ENCODE measurements at regions not wholly inside any gene's neighbourhood (a gene's known extent, or its start where the extent isn't known, plus 50 kb on each side); places are given as distances from the start of the nearest gene placed in this dataset.

DNA sequence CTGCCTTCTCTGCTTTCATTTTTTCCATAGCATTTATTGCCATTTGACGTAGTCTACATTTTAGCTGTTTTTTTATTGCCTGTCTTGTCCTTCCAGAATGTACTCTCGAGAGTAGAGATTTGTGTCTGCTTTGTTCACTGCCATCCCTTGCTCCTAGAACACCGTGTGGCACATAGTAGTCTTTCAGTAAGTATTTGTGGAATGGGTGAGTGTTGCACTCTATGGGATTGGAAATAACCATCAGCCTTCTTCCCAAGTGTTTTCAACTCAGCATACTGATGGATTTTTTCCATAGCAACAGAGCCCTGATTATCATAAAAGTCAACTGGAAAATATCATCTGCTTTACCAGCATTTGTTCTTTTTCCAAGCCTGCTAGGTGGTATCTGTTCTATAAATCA lies 462.6 kb downstream of the ENC1 start:
- H3K9me1 ChIP-seq (replicated peaks; ENCODE audit: control insufficient read depth, extremely low read depth, insufficient read depth, low read length): no peaks in the 10 kb centered on the region
- ChIA-PET POLR2A (no interaction called here), CTCF (interaction anchor here (1.6 kb wide), 1 partner anchor 15 kb away, joined by 3 read pairs; no protein-coding TSS in a partner anchor)
- no peak overlapping the region for H2AFZ ChIP-seq (ENCODE audit: low read depth, low read length)
- no peak overlapping the region for H3K4me2 ChIP-seq (ENCODE audit: insufficient read depth, low read length)
- no peaks in the 10 kb centered on the region for H3K4me1 ChIP-seq (ENCODE audit: control insufficient read depth, extremely low read depth, insufficient read depth, low read length)
- no peaks in the 10 kb centered on the region for H3K79me2 ChIP-seq (ENCODE audit: control insufficient read depth, insufficient read depth, low read length)
- H3K27ac ChIP-seq (ENCODE audit: insufficient read depth, low read depth, low read length): no peak overlapping the region
- TF ChIP-seq, protein P1, sequence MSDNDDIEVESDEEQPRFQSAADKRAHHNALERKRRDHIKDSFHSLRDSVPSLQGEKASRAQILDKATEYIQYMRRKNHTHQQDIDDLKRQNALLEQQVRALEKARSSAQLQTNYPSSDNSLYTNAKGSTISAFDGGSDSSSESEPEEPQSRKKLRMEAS (IDR thresholded peaks at IDR 0.05; ENCODE audit: insufficient read depth, insufficient read length): no peak
- TF ChIP-seq JUN (IDR thresholded peaks at IDR 0.05; ENCODE audit: borderline replicate concordance, insufficient read depth, insufficient read length, low read depth) (no peak), GATA2 (IDR thresholded peaks at IDR 0.05; ENCODE audit: insufficient read depth, insufficient read length, low read depth, low read length) (no peak), EZH2 (IDR thresholded peaks at IDR 0.05; ENCODE audit: borderline replicate concordance, low read depth, low read length, severe bottlenecking) (no peak), MYC (IDR thresholded peaks at IDR 0.05; ENCODE audit: low read depth, low read length) (no peak), FOS (IDR thresholded peaks at IDR 0.05; ENCODE audit: borderline replicate concordance, insufficient read depth, low read length) (no peak), POLR2AphosphoS5 (IDR thresholded peaks at IDR 0.05; ENCODE audit: insufficient read depth, low read depth, low read length) (no peak), POLR2A (IDR thresholded peaks at IDR 0.05; ENCODE audit: low read depth, low read length) (no peak)
- TF ChIP-seq, protein P2, sequence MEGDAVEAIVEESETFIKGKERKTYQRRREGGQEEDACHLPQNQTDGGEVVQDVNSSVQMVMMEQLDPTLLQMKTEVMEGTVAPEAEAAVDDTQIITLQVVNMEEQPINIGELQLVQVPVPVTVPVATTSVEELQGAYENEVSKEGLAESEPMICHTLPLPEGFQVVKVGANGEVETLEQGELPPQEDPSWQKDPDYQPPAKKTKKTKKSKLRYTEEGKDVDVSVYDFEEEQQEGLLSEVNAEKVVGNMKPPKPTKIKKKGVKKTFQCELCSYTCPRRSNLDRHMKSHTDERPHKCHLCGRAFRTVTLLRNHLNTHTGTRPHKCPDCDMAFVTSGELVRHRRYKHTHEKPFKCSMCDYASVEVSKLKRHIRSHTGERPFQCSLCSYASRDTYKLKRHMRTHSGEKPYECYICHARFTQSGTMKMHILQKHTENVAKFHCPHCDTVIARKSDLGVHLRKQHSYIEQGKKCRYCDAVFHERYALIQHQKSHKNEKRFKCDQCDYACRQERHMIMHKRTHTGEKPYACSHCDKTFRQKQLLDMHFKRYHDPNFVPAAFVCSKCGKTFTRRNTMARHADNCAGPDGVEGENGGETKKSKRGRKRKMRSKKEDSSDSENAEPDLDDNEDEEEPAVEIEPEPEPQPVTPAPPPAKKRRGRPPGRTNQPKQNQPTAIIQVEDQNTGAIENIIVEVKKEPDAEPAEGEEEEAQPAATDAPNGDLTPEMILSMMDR (IDR thresholded peaks at IDR 0.05; ENCODE audit: extremely low read depth in 1 of 2, insufficient read depth in 1 of 2, low read depth in 1 of 2, low read length in 2 of 2): no peak
- peaks cover 9 to 13% of the 10 kb centered on the region in 2 experiments for H3K27me3 ChIP-seq (ENCODE audit: control insufficient read depth in 2 of 2, insufficient read depth in 2 of 2, low read length in 2 of 2)
- DNase-seq (ENCODE audit: low read depth, low spot score): no peak
- no peaks in the 10 kb centered on the region for H3K9me3 ChIP-seq (replicated peaks; ENCODE audit: control insufficient read depth, insufficient read depth, low read length)
- no peaks in the 10 kb centered on the region for H3K36me3 ChIP-seq (ENCODE audit: control insufficient read depth in 2 of 2, extremely low read depth in 1 of 2, insufficient read depth in 2 of 2, low read length in 2 of 2)
- H4K20me1 ChIP-seq (replicated peaks; ENCODE audit: control insufficient read depth, extremely low read depth, insufficient read depth, low read length): no peaks in the 10 kb centered on the region
- dilution Hi-C loops (cut with MboI; ENCODE audit: extremely low pct_ligation_motif_present, low sequenced_read_pairs) (no loop called here), intact Hi-C loops (cut with micrococcal nuclease) (no loop called here)
- no TSS peak for BruUV-seq (replicated peaks)
- no peak for FAIRE-seq
- H3K9ac ChIP-seq (replicated peaks; ENCODE audit: extremely low read depth, insufficient read depth, low read length): no peak overlapping the region
- H3K4me3 ChIP-seq (replicated peaks in 1 of 3; ENCODE audit: insufficient read depth in 1 of 3, low read depth in 1 of 3, low read length in 3 of 3): no peak overlapping the region

All from endothelial cell of umbilical vein (primary cell).